SH-SY5Y (cell line): ENCODE measurements at regions not wholly inside any gene's neighbourhood (a gene's known extent, or its start where the extent isn't known, plus 50 kb on each side); places are given as distances from the start of the nearest gene placed in this dataset.

ENCODE experiments used
- GATA2 ChIP-seq: IDR thresholded peaks from 2 replicates; pipeline ENCODE4 v1.6.1; 2011; ENCODE audit warnings: mild to moderate bottlenecking, low read depth, low read length
- GATA3 ChIP-seq: IDR thresholded peaks from 2 replicates; pipeline ENCODE4 v1.6.1; 2011; ENCODE audit warnings: low read depth, mild to moderate bottlenecking, low read length, moderate library complexity

- TF ChIP-seq GATA3 (no peak), GATA2 (no peak)
Observed at GRCh38 chr2:17299891-17300540, 218.2 kb downstream of the RAD51AP2 start.

GRCh38 chr2:17298453-17298852 lies 219.8 kb downstream of the RAD51AP2 start:
- TF ChIP-seq GATA3 (no peak), GATA2 (no peak)

- TF ChIP-seq GATA3 = no peak
- no peak for TF ChIP-seq GATA2
Observed at GRCh38 chr2:17296686-17297085, 221.6 kb downstream of the RAD51AP2 start.

GRCh38 chr2:17289669-17290068 lies 228.6 kb downstream of the RAD51AP2 start:
- TF ChIP-seq GATA2 (no peak), GATA3 (no peak)

- no peak for TF ChIP-seq GATA2
- no peak for TF ChIP-seq GATA3
Observed at GRCh38 chr2:17287183-17287582, 231.1 kb downstream of the RAD51AP2 start.

GRCh38 chr2:17282826-17283225 lies 235.4 kb downstream of the RAD51AP2 start:
- TF ChIP-seq GATA3 (no peak), GATA2 (no peak)

- no peak for TF ChIP-seq GATA3
- TF ChIP-seq GATA2 = no peak
Observed at GRCh38 chr2:17282245-17282644, 236.0 kb downstream of the RAD51AP2 start.

GRCh38 chr2:17276220-17276619 lies 242.0 kb downstream of the RAD51AP2 start:
- TF ChIP-seq GATA2 (no peak), GATA3 (no peak)

- TF ChIP-seq GATA3 (no peak), GATA2 (no peak)
Observed at GRCh38 chr2:17272652-17273525, 245.4 kb downstream of the RAD51AP2 start.

GRCh38 chr2:17272170-17272569 lies 246.1 kb downstream of the RAD51AP2 start:
- TF ChIP-seq GATA2 = no peak
- TF ChIP-seq GATA3 = no peak

- TF ChIP-seq GATA2 = no peak
- no peak for TF ChIP-seq GATA3
Observed at GRCh38 chr2:17271416-17271815, 246.8 kb downstream of the RAD51AP2 start.

- TF ChIP-seq GATA2 (no peak), GATA3 (no peak)
Observed at GRCh38 chr2:17270894-17271293, 247.3 kb downstream of the RAD51AP2 start.

GRCh38 chr2:17263570-17263968 lies 254.7 kb downstream of the RAD51AP2 start:
- no peak for TF ChIP-seq GATA2
- no peak for TF ChIP-seq GATA3

- TF ChIP-seq GATA3 (no peak), GATA2 (no peak)
Observed at GRCh38 chr2:17262854-17263569, 255.2 kb downstream of the RAD51AP2 start.
